Endothelial cell of umbilical vein (primary cell): ENCODE measurements at regions not wholly inside any gene's neighbourhood (a gene's known extent, or its start where the extent isn't known, plus 50 kb on each side); places are given as distances from the start of the nearest gene placed in this dataset.

Experiments used
- BruUV-seq: library from RNA; stranded (reverse); fragments of 400-500 nt; replicated peaks from 2 replicates; lab custom pipeline; 2021; lab: Mats Ljungman, UMichigan
- CTCF ChIA-PET: fragments of 300-600, 350-600 bp; sonication (Branson Sonifier 250); formaldehyde crosslinking; loops from one replicate; lab custom pipeline; 2021; ENCODE audit warnings: antibody characterized with exemption, inconsistent platforms; lab: Charles Lee
- POLR2A ChIA-PET: fragments of 300-600, 350-600 bp; sonication (Branson Sonifier 250); formaldehyde crosslinking; loops from one replicate; lab custom pipeline; 2021; ENCODE audit warnings: antibody characterized with exemption, inconsistent platforms; lab: Charles Lee
- DNase-seq: peaks from one replicate; pipeline ENCODE4 v3.0.0-alpha.2; 2011; ENCODE audit warnings: low read depth, low spot score
- FAIRE-seq: peaks from 2 replicates; lab custom pipeline; 2011; peaks lifted over from hg19 to GRCh38; lab: Jason Lieb, UNC
- H2AFZ ChIP-seq: 2 replicates; pipeline ENCODE4 v1.6.0; 2012; ENCODE audit warnings: low read depth, low read length, control low read depth, inconsistent platforms
- H3K27ac ChIP-seq: 2 replicates; pipeline ENCODE4 v1.5.1; 2011; ENCODE audit warnings: low read depth, mild to moderate bottlenecking, control low read depth, low read length, moderate library complexity; ENCODE audit not compliant: insufficient read depth
- H3K27me3 ChIP-seq, 2 experiments: 2 replicates each; pipeline versions ENCODE4 v1.6.0 to v1.6.1; 2011; ENCODE audit warnings: low read length in 2 of 2, mixed read lengths in 1 of 2; ENCODE audit not compliant: control insufficient read depth in 2 of 2, insufficient read depth in 2 of 2
- H3K36me3 ChIP-seq, 2 experiments: 2 replicates in 1 of 2; 3 replicates in 1 of 2; pipeline ENCODE4 v1.5.1; 2011; ENCODE audit warnings: low read length in 2 of 2, mild to moderate bottlenecking in 1 of 2, moderate library complexity in 1 of 2; ENCODE audit not compliant: control insufficient read depth in 2 of 2, insufficient read depth in 2 of 2; ENCODE audit errors: extremely low read depth in 1 of 2
- H3K4me1 ChIP-seq: 3 replicates; pipeline ENCODE4 v1.5.1; 2011; ENCODE audit warnings: mild to moderate bottlenecking, low read length; ENCODE audit not compliant: control insufficient read depth, insufficient read depth; ENCODE audit errors: extremely low read depth
- H3K4me2 ChIP-seq: 2 replicates; pipeline ENCODE4 v1.6.1; 2011; ENCODE audit warnings: low read length, control low read depth, mixed read lengths; ENCODE audit not compliant: insufficient read depth
- H3K4me3 ChIP-seq, 3 experiments: fragments of 200-600 bp in 1 of 3; sonication (generic), shearing (Covaris generic) in 1 of 3; replicated peaks in 1 of 3; 2 replicates each; pipeline ENCODE4 v1.5.1; 2011 to 2016; ENCODE audit warnings: control low read depth in 3 of 3, low read length in 3 of 3, mild to moderate bottlenecking in 2 of 3, inconsistent platforms in 1 of 3, low read depth in 1 of 3, moderate library complexity in 1 of 3; ENCODE audit not compliant: insufficient read depth in 1 of 3
- H3K79me2 ChIP-seq: 2 replicates; pipeline ENCODE4 v1.6.0; 2012; ENCODE audit warnings: low read length, inconsistent platforms; ENCODE audit not compliant: control insufficient read depth, insufficient read depth
- H3K9ac ChIP-seq: replicated peaks from 2 replicates; pipeline ENCODE3; 2011; ENCODE audit warnings: low read length, control low read depth; ENCODE audit not compliant: insufficient read depth; ENCODE audit errors: extremely low read depth
- H3K9me1 ChIP-seq: replicated peaks from 3 replicates; pipeline ENCODE4 v1.6.0; 2011; ENCODE audit warnings: mild to moderate bottlenecking, low read length; ENCODE audit not compliant: control insufficient read depth, insufficient read depth; ENCODE audit errors: extremely low read depth
- H3K9me3 ChIP-seq: replicated peaks from 2 replicates; pipeline ENCODE4 v1.5.1; 2012; ENCODE audit warnings: low read length, inconsistent platforms; ENCODE audit not compliant: control insufficient read depth, insufficient read depth
- H4K20me1 ChIP-seq: replicated peaks from 2 replicates; pipeline ENCODE3; 2011; ENCODE audit warnings: mild to moderate bottlenecking, low read length; ENCODE audit not compliant: control insufficient read depth, insufficient read depth; ENCODE audit errors: extremely low read depth
- EZH2 ChIP-seq: IDR thresholded peaks from 2 replicates; pipeline ENCODE4 v1.6.1; 2012; ENCODE audit warnings: borderline replicate concordance, low read depth, mild to moderate bottlenecking, moderate library complexity, low read length, inconsistent platforms; ENCODE audit not compliant: severe bottlenecking
- FOS ChIP-seq: IDR thresholded peaks from 2 replicates; pipeline ENCODE4 v1.6.1; 2011; ENCODE audit warnings: mild to moderate bottlenecking, low read length, moderate library complexity, borderline replicate concordance; ENCODE audit not compliant: insufficient read depth
- GATA2 ChIP-seq: IDR thresholded peaks from 2 replicates; pipeline ENCODE4 v1.7.0; 2011; ENCODE audit warnings: low read depth, mild to moderate bottlenecking, moderate library complexity, mixed read lengths, low read length; ENCODE audit not compliant: insufficient read length, insufficient read depth
- JUN ChIP-seq: IDR thresholded peaks from 2 replicates; pipeline ENCODE4 v1.6.1; 2011; ENCODE audit warnings: borderline replicate concordance, low read depth; ENCODE audit not compliant: insufficient read length, insufficient read depth
- MYC ChIP-seq: IDR thresholded peaks from one replicate; pipeline ENCODE4 v1.6.1; 2011; ENCODE audit warnings: mild to moderate bottlenecking, low read depth, low read length
- POLR2A ChIP-seq: IDR thresholded peaks from 2 replicates; pipeline ENCODE4 v1.6.1; 2012; ENCODE audit warnings: low read depth, mild to moderate bottlenecking, control low read depth, low read length
- POLR2AphosphoS5 ChIP-seq: IDR thresholded peaks from 2 replicates; pipeline ENCODE4 v1.6.1; 2012; ENCODE audit warnings: low read depth, mild to moderate bottlenecking, control low read depth, low read length, moderate library complexity; ENCODE audit not compliant: insufficient read depth
- dilution Hi-C: fragments of 300-500 bp; cut with MboI; formaldehyde crosslinking; loops from one replicate; pipeline ENCODE4 v1.15.0; 2019; ENCODE audit warnings: low sequenced_read_pairs; ENCODE audit not compliant: extremely low pct_ligation_motif_present
- intact Hi-C: fragments of 100-400 bp; cut with micrococcal nuclease; formaldehyde crosslinking; loops from one replicate; pipeline ENCODE4 v1.10.0; 2022
- TF ChIP-seq, protein P1 (sequence below), 2 donors: IDR thresholded peaks; 1 replicate in 1 of 2; 2 replicates in 1 of 2; pipeline ENCODE4 v1.5.1; 2011; ENCODE audit warnings: low read length in 2 of 2, mild to moderate bottlenecking in 2 of 2, moderate library complexity in 2 of 2, control low read depth in 1 of 2, inconsistent platforms in 1 of 2, low read depth in 1 of 2; ENCODE audit not compliant: insufficient read depth in 1 of 2; ENCODE audit errors: extremely low read depth in 1 of 2
- TF ChIP-seq, protein P2 (sequence below): IDR thresholded peaks from 2 replicates; pipeline ENCODE4 v1.6.1; 2011; ENCODE audit not compliant: insufficient read depth, insufficient read length

DNA sequence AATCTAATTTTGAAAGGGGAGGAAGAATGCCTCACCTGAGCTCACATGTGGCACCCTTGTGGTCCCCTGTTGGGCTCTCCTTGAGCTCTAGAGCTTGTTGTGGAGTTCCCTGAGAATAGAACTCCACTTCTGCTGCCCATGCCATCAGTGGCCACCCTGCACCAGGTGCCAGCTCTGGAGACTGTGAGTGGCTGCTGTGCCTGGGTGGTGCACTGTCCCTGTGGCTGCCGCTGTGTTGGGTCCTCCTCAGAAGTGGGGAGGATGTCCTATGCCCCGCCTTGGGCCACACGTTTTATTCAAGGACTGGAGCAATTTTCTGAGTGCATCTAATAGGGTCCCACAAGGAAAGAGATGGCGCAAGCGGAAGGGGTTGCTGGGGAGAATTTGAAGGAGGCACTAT is 67.9 kb upstream of the MAP3K7 start:
- no peak overlapping the region for H3K4me2 ChIP-seq
- no peak overlapping the region for H3K27ac ChIP-seq
- BruUV-seq: no TSS peak
- intact Hi-C loops: no loop called here
- no peaks in the 10 kb centered on the region for H3K9me1 ChIP-seq
- dilution Hi-C loops: no loop called here
- no peaks in the 10 kb centered on the region for H3K27me3 ChIP-seq
- H3K9ac ChIP-seq: no peak overlapping the region
- TF ChIP-seq GATA2 (no peak), FOS (no peak), POLR2A (no peak), POLR2AphosphoS5 (no peak), EZH2 (no peak), MYC (no peak), JUN (no peak)
- TF ChIP-seq, protein P1, sequence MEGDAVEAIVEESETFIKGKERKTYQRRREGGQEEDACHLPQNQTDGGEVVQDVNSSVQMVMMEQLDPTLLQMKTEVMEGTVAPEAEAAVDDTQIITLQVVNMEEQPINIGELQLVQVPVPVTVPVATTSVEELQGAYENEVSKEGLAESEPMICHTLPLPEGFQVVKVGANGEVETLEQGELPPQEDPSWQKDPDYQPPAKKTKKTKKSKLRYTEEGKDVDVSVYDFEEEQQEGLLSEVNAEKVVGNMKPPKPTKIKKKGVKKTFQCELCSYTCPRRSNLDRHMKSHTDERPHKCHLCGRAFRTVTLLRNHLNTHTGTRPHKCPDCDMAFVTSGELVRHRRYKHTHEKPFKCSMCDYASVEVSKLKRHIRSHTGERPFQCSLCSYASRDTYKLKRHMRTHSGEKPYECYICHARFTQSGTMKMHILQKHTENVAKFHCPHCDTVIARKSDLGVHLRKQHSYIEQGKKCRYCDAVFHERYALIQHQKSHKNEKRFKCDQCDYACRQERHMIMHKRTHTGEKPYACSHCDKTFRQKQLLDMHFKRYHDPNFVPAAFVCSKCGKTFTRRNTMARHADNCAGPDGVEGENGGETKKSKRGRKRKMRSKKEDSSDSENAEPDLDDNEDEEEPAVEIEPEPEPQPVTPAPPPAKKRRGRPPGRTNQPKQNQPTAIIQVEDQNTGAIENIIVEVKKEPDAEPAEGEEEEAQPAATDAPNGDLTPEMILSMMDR (IDR thresholded peaks at IDR 0.05; ENCODE audit: extremely low read depth in 1 of 2, insufficient read depth in 1 of 2, low read depth in 1 of 2, low read length in 2 of 2): no peak
- TF ChIP-seq, protein P2, sequence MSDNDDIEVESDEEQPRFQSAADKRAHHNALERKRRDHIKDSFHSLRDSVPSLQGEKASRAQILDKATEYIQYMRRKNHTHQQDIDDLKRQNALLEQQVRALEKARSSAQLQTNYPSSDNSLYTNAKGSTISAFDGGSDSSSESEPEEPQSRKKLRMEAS: no peak
- no peaks in the 10 kb centered on the region for H3K9me3 ChIP-seq
- H3K79me2 ChIP-seq: no peaks in the 10 kb centered on the region
- ChIA-PET POLR2A (no interaction called here), CTCF (no interaction called here)
- DNase-seq (no peak), FAIRE-seq (no peak)
- no peaks in the 10 kb centered on the region for H3K36me3 ChIP-seq
- H3K4me3 ChIP-seq: no peak overlapping the region
- H4K20me1 ChIP-seq: no peaks in the 10 kb centered on the region
- no peaks in the 10 kb centered on the region for H3K4me1 ChIP-seq
- H2AFZ ChIP-seq: no peak overlapping the region
